Lower lobe of right lung (tissue), 2 donors: ENCODE measurements at regions not wholly inside any gene's neighbourhood (a gene's known extent, or its start where the extent isn't known, plus 50 kb on each side); places are given as distances from the start of the nearest gene placed in this dataset.
"Not testable (repeated sequence)": the region's sequence is repeated elsewhere in the genome, so short reads cannot be mapped to it uniquely, and the experiment has no call there.

Experiments used
- ATAC-seq, 2 donors: fragments of 200-7000 bp; cut with Tn5 transposase; one replicate each; pipeline ENCODE4 v1.9.1; 2020 to 2022; ENCODE audit warnings: mild to moderate bottlenecking in 2 of 2, moderate library complexity in 2 of 2
- DNase-seq: peaks from one replicate; pipeline ENCODE4 v3.0.0-alpha.2; 2020
- H3K27ac ChIP-seq: fragments of 200-600 bp; one replicate; pipeline ENCODE4 v1.8.0; 2022
- H3K27me3 ChIP-seq: fragments of 200-600 bp; one replicate; pipeline ENCODE4 v1.8.0; 2022; ENCODE audit warnings: low read depth
- H3K36me3 ChIP-seq: fragments of 200-600 bp; one replicate; pipeline ENCODE4 v1.8.0; 2022; ENCODE audit warnings: mild to moderate bottlenecking
- H3K4me1 ChIP-seq: fragments of 200-600 bp; one replicate; pipeline ENCODE4 v1.8.0; 2022
- H3K4me3 ChIP-seq: fragments of 200-600 bp; one replicate; pipeline ENCODE4 v1.8.0; 2022; ENCODE audit warnings: mild to moderate bottlenecking
- H3K9me3 ChIP-seq: fragments of 200-600 bp; one replicate; pipeline ENCODE4 v1.8.0; 2022
- CTCF ChIP-seq: fragments of 200-600 bp; IDR thresholded peaks from one replicate; pipeline ENCODE4 v1.8.0; 2022; ENCODE audit warnings: antibody characterized with exemption, mild to moderate bottlenecking
- intact Hi-C: fragments of 100-400 bp; cut with DNase I; formaldehyde crosslinking; loops from one replicate; pipeline ENCODE4 v1.11.0; 2022
- donor health status: DM: no; HTN: yes; CAD: no; lungs with severe emphysema.

GRCh38 chr4:173745765-173746164 is 215.7 kb upstream of the HAND2 start:
- no peak for ATAC-seq
- H3K4me3 ChIP-seq = no peak overlapping the region
- DNase-seq = no peak
- no peak for TF ChIP-seq CTCF
- no peak overlapping the region for H3K27ac ChIP-seq
- no peaks in the 10 kb centered on the region for H3K4me1 ChIP-seq
- intact Hi-C loops = no loop called here
- H3K9me3 ChIP-seq = no peaks in the 10 kb centered on the region
- H3K27me3 ChIP-seq = no peaks in the 10 kb centered on the region
- no peaks in the 10 kb centered on the region for H3K36me3 ChIP-seq

- DNase-seq = no peak
- no peak for TF ChIP-seq CTCF
- H3K27me3 ChIP-seq = no peaks in the 10 kb centered on the region
- no peaks in the 10 kb centered on the region for H3K36me3 ChIP-seq
- ATAC-seq = no peak
- no peak overlapping the region for H3K4me3 ChIP-seq
- no peaks in the 10 kb centered on the region for H3K4me1 ChIP-seq
- intact Hi-C loops = no loop called here
- H3K9me3 ChIP-seq = no peaks in the 10 kb centered on the region
- no peak overlapping the region for H3K27ac ChIP-seq
Observed at GRCh38 chr4:173736840-173737239, 206.8 kb upstream of the HAND2 start.

- DNase-seq = no peak
- Histone ChIP-seq H3K36me3 (no peaks in the 10 kb centered on the region), H3K4me1 (no peaks in the 10 kb centered on the region), H3K9me3 (no peaks in the 10 kb centered on the region), H3K27me3 (no peaks in the 10 kb centered on the region), H3K27ac (no peak overlapping the region), H3K4me3 (no peak overlapping the region)
- intact Hi-C loops = no loop called here
- no peak for ATAC-seq
- no peak for TF ChIP-seq CTCF
Observed at GRCh38 chr4:173735585-173735984, 205.6 kb upstream of the HAND2 start.

GRCh38 chr4:173735049-173735448 is 205.0 kb upstream of the HAND2 start:
- H3K9me3 ChIP-seq = no peaks in the 10 kb centered on the region
- no peak for TF ChIP-seq CTCF
- intact Hi-C loops = no loop called here
- DNase-seq = no peak
- H3K27ac ChIP-seq = no peak overlapping the region
- H3K4me3 ChIP-seq = no peak overlapping the region
- no peak for ATAC-seq
- no peaks in the 10 kb centered on the region for H3K4me1 ChIP-seq
- H3K36me3 ChIP-seq = no peaks in the 10 kb centered on the region
- no peaks in the 10 kb centered on the region for H3K27me3 ChIP-seq

- Histone ChIP-seq H3K27me3 (no peaks in the 10 kb centered on the region), H3K4me3 (no peak overlapping the region), H3K27ac (no peak overlapping the region), H3K9me3 (no peaks in the 10 kb centered on the region), H3K4me1 (no peaks in the 10 kb centered on the region), H3K36me3 (no peaks in the 10 kb centered on the region)
- ATAC-seq (no peak), DNase-seq (no peak)
- intact Hi-C loops = no loop called here
- no peak for TF ChIP-seq CTCF
Observed at GRCh38 chr4:173731257-173731656, 201.2 kb upstream of the HAND2 start.

GRCh38 chr4:173722075-173722474 is 192.0 kb upstream of the HAND2 start:
- Histone ChIP-seq H3K36me3 (no peaks in the 10 kb centered on the region), H3K27me3 (no peaks in the 10 kb centered on the region), H3K4me3 (no peak overlapping the region), H3K4me1 (no peaks in the 10 kb centered on the region), H3K9me3 (no peaks in the 10 kb centered on the region), H3K27ac (no peak overlapping the region)
- DNase-seq (no peak), ATAC-seq (no peak)
- no peak for TF ChIP-seq CTCF
- intact Hi-C loops = no loop called here

- H3K27ac ChIP-seq, H3K36me3 ChIP-seq, H3K4me3 ChIP-seq, H3K4me1 ChIP-seq, intact Hi-C loops, H3K9me3 ChIP-seq, ATAC-seq, H3K27me3 ChIP-seq, DNase-seq: not testable (repeated sequence)
Observed at GRCh38 chr4:173718504-173718903, 188.5 kb upstream of the HAND2 start.
